IMR-90 (cell line): ENCODE measurements at regions not wholly inside any gene's neighbourhood (a gene's known extent, or its start where the extent isn't known, plus 50 kb on each side); places are given as distances from the start of the nearest gene placed in this dataset.

ENCODE experiments used
- ATAC-seq: fragments of 200-7000 bp; cut with Tn5 transposase; 2 replicates; pipeline ENCODE4 v1.9.1; 2020; ENCODE audit warnings: low read depth, mild to moderate bottlenecking, moderate library complexity
- BruUV-seq: library from RNA; stranded (reverse); fragments of 400-500 nt; replicated peaks from 2 replicates; lab custom pipeline; 2021; lab: Mats Ljungman, UMichigan
- CTCF ChIA-PET: fragments of 300-600 bp; formaldehyde crosslinking; extraction: SDS; loops from one replicate; lab custom pipeline; 2021; ENCODE audit warnings: antibody characterized with exemption; lab: Yijun Ruan, JAX
- POLR2A ChIA-PET: fragments of 300-600 bp; sonication (Branson Sonifier 250); formaldehyde crosslinking; loops from one replicate; lab custom pipeline; 2022; ENCODE audit warnings: antibody characterized with exemption; ENCODE audit not compliant: unreplicated experiment; lab: Charles Lee
- DNase-seq: peaks from one replicate; pipeline ENCODE4 v3.0.0; 2013
- H2AFZ ChIP-seq: replicated peaks from 2 replicates; pipeline ENCODE3; 2013; ENCODE audit warnings: low read length, mild to moderate bottlenecking; ENCODE audit not compliant: poor library complexity
- H2AK5ac ChIP-seq: 2 replicates; pipeline ENCODE4 v1.6.1; 2013; ENCODE audit warnings: low read depth, low read length, inconsistent platforms
- H2AK9ac ChIP-seq: replicated peaks from 2 replicates; pipeline ENCODE3; 2013; ENCODE audit warnings: mild to moderate bottlenecking, low read depth, low read length, moderate library complexity; ENCODE audit not compliant: poor library complexity
- H2BK120ac ChIP-seq: 2 replicates; pipeline ENCODE4 v1.6.1; 2013; ENCODE audit warnings: low read depth, low read length, inconsistent platforms
- H2BK15ac ChIP-seq: 3 replicates; pipeline ENCODE4 v1.6.1; 2013; ENCODE audit warnings: low read depth, low read length, inconsistent platforms
- H2BK20ac ChIP-seq: 2 replicates; pipeline ENCODE4 v1.6.1; 2013; ENCODE audit warnings: low read depth, mild to moderate bottlenecking, inconsistent platforms, low read length, moderate library complexity
- H2BK5ac ChIP-seq: 2 replicates; pipeline ENCODE4 v1.6.1; 2013; ENCODE audit warnings: mild to moderate bottlenecking, low read depth, low read length, inconsistent platforms; ENCODE audit not compliant: poor library complexity, severe bottlenecking
- H3K14ac ChIP-seq: replicated peaks from 2 replicates; pipeline ENCODE4 v1.6.1; 2013; ENCODE audit warnings: low read depth, low read length, inconsistent platforms
- H3K18ac ChIP-seq: 2 replicates; pipeline ENCODE4 v1.6.1; 2013; ENCODE audit warnings: low read depth, low read length, control low read depth
- H3K23ac ChIP-seq: 2 replicates; pipeline ENCODE4 v1.6.1; 2013; ENCODE audit warnings: low read depth, low read length, inconsistent platforms
- H3K27ac ChIP-seq: 2 replicates; pipeline ENCODE4 v1.5.1; 2013; ENCODE audit warnings: mild to moderate bottlenecking, control low read depth, low read length; ENCODE audit not compliant: insufficient read depth
- H3K27me3 ChIP-seq: 2 replicates; pipeline ENCODE4 v1.6.1; 2013; ENCODE audit warnings: low read length; ENCODE audit not compliant: control insufficient read depth, insufficient read depth
- H3K36me3 ChIP-seq: 2 replicates; pipeline ENCODE4 v1.6.1; 2013; ENCODE audit warnings: low read length, mixed read lengths; ENCODE audit not compliant: control insufficient read depth, insufficient read depth
- H3K4ac ChIP-seq: 2 replicates; pipeline ENCODE4 v1.6.1; 2013; ENCODE audit warnings: low read depth, low read length, inconsistent platforms
- H3K4me1 ChIP-seq: 2 replicates; pipeline ENCODE4 v1.6.1; 2013; ENCODE audit warnings: low read length, mixed read lengths; ENCODE audit not compliant: control insufficient read depth, insufficient read depth
- H3K4me2 ChIP-seq: 2 replicates; pipeline ENCODE4 v1.6.1; 2013; ENCODE audit warnings: low read depth, mild to moderate bottlenecking, control low read depth, low read length, moderate library complexity
- H3K4me3 ChIP-seq: 2 replicates; pipeline ENCODE4 v1.5.1; 2013; ENCODE audit warnings: low read depth, mild to moderate bottlenecking, control low read depth, low read length, moderate library complexity; ENCODE audit not compliant: insufficient read depth
- H3K56ac ChIP-seq: 2 replicates; pipeline ENCODE4 v1.6.1; 2013; ENCODE audit warnings: low read length, inconsistent platforms; ENCODE audit not compliant: insufficient read depth; ENCODE audit errors: extremely low read depth
- H3K79me1 ChIP-seq, 2 experiments: 2 replicates each; pipeline ENCODE4 v1.6.1; 2013; ENCODE audit warnings: low read length in 2 of 2, inconsistent platforms in 1 of 2, low read depth in 1 of 2
- H3K9ac ChIP-seq: 2 replicates; pipeline ENCODE4 v1.6.1; 2013; ENCODE audit warnings: low read depth, low read length, control low read depth
- H3K9me1 ChIP-seq: 2 replicates; pipeline ENCODE4 v1.6.1; 2013; ENCODE audit warnings: low read length, inconsistent platforms; ENCODE audit not compliant: insufficient read depth
- H3K9me3 ChIP-seq: 2 replicates; pipeline ENCODE4 v1.6.1; 2013; ENCODE audit warnings: low read length; ENCODE audit not compliant: control insufficient read depth, insufficient read depth
- H4K20me1 ChIP-seq: 2 replicates; pipeline ENCODE4 v1.6.1; 2013; ENCODE audit warnings: low read length, inconsistent platforms; ENCODE audit not compliant: insufficient read depth
- H4K5ac ChIP-seq: 2 replicates; pipeline ENCODE4 v1.6.1; 2013; ENCODE audit warnings: mild to moderate bottlenecking, low read depth, low read length, control low read depth
- H4K8ac ChIP-seq, 2 experiments: 2 replicates each; pipeline ENCODE4 v1.6.1; 2013; ENCODE audit warnings: low read depth in 2 of 2, low read length in 2 of 2, control low read depth in 1 of 2, inconsistent platforms in 1 of 2
- H4K91ac ChIP-seq: 2 replicates; pipeline ENCODE4 v1.6.1; 2013; ENCODE audit warnings: low read depth, low read length, inconsistent platforms; ENCODE audit not compliant: insufficient read depth
- BHLHE40 ChIP-seq: fragments of 150-350 bp; IDR thresholded peaks from 2 replicates; pipeline ENCODE4 v1.6.1; 2016; ENCODE audit warnings: mild to moderate bottlenecking, low read depth, low read length
- CEBPB ChIP-seq: IDR thresholded peaks from 2 replicates; pipeline ENCODE4 v1.6.1; 2012; ENCODE audit warnings: low read depth, low read length, improper control_type of control experiment
- CHD1 ChIP-seq: IDR thresholded peaks from 2 replicates; pipeline ENCODE4 v1.6.1; 2012; ENCODE audit warnings: low read depth, low read length, improper control_type of control experiment
- CTCF ChIP-seq: conservative IDR thresholded peaks from 2 replicates; pipeline ENCODE4 v1.5.1; 2012; ENCODE audit warnings: mild to moderate bottlenecking, low read depth, low read length, improper control_type of control experiment
- FOS ChIP-seq: fragments of 150-350 bp; IDR thresholded peaks from 2 replicates; pipeline ENCODE4 v1.6.1; 2016; ENCODE audit warnings: low read depth, low read length
- MAFK ChIP-seq: IDR thresholded peaks from 2 replicates; pipeline ENCODE4 v1.6.1; 2012; ENCODE audit warnings: low read depth, low read length, improper control_type of control experiment
- MAZ ChIP-seq: IDR thresholded peaks from 2 replicates; pipeline ENCODE4 v1.6.1; 2012; ENCODE audit warnings: low read depth, mild to moderate bottlenecking, low read length, improper control_type of control experiment, moderate library complexity, borderline replicate concordance
- MXI1 ChIP-seq: IDR thresholded peaks from 2 replicates; pipeline ENCODE4 v1.6.1; 2012; ENCODE audit warnings: low read depth, mild to moderate bottlenecking, low read length, moderate library complexity, borderline replicate concordance
- NFE2L2 ChIP-seq: fragments of 150-350 bp; IDR thresholded peaks from 2 replicates; pipeline ENCODE4 v1.6.1; 2016; ENCODE audit warnings: low read depth, mild to moderate bottlenecking, low read length
- POLR2A ChIP-seq: IDR thresholded peaks from 2 replicates; pipeline ENCODE4 v1.6.1; 2012; ENCODE audit warnings: mild to moderate bottlenecking, low read depth, low read length
- RAD21 ChIP-seq: IDR thresholded peaks from 2 replicates; pipeline ENCODE4 v1.6.1; 2012; ENCODE audit warnings: low read length, improper control_type of control experiment
- RCOR1 ChIP-seq: IDR thresholded peaks from 2 replicates; pipeline ENCODE4 v1.6.1; 2012; ENCODE audit warnings: mild to moderate bottlenecking, low read length, improper control_type of control experiment; ENCODE audit not compliant: insufficient replicate concordance
- RFX5 ChIP-seq: IDR thresholded peaks from 2 replicates; pipeline ENCODE4 v1.8.0; 2012; ENCODE audit warnings: low read depth, mild to moderate bottlenecking, low read length, moderate library complexity
- SMC3 ChIP-seq: fragments of 150-350 bp; IDR thresholded peaks from 2 replicates; pipeline ENCODE4 v1.6.1; 2016; ENCODE audit warnings: low read depth, mild to moderate bottlenecking, antibody characterized with exemption, low read length, moderate library complexity
- WGBS, 2 experiments: methylation state at CpG; one replicate each; pipeline versions ENCODE4 v1.1.5 to v1.1.7; 2013; ENCODE audit warnings: missing lambda C conversion rate in 2 of 2; ENCODE audit not compliant: insufficient read length in 1 of 2; ENCODE audit errors: extremely low coverage in 2 of 2; 5-methylcytosine and 5-hydroxymethylcytosine counted together
- dilution Hi-C: fragments of 300-500 bp; cut with HindIII; formaldehyde crosslinking; loops from one replicate; pipeline ENCODE4 v1.14.3; 2018; ENCODE audit warnings: low sequenced_read_pairs; ENCODE audit not compliant: unreplicated experiment
- in situ Hi-C: fragments of 300-500 bp; cut with MboI; formaldehyde crosslinking; loops from 3 replicates; pipeline ENCODE4 v1.14.3; 2019; ENCODE audit warnings: low sequenced_read_pairs, inconsistent platforms, mixed read lengths
- intact Hi-C: fragments of 100-400 bp; cut with micrococcal nuclease; formaldehyde crosslinking; loops from 2 replicates; pipeline ENCODE4 v1.10.0; 2022
- TF ChIP-seq, protein P1 (sequence below): fragments of 150-350 bp; IDR thresholded peaks from 2 replicates; pipeline ENCODE4 v1.6.1; 2017; ENCODE audit warnings: mild to moderate bottlenecking, antibody characterized with exemption, low read length, low read depth
- TF ChIP-seq, protein P2 (sequence below): fragments of 150-350 bp; IDR thresholded peaks from 2 replicates; pipeline ENCODE4 v1.6.1; 2016; ENCODE audit warnings: low read depth, mild to moderate bottlenecking, low read length, moderate library complexity, borderline replicate concordance

DNA sequence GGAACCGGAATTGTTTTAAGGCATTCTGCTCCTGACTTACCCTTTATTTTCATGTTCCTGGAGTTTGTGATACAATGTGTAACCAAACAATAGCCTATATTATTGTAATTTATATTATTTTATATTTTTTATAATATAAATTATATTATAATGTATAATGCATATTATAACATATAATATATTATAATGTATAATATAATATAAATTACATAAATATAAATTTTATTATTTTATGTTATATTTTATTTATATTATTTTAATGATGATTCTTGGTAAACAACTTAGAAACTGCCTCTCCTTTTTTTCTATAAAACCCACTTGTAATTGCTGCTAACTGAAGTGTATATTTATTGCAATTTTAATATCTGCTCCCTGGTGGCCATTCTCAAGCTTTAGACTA is 629.1 kb downstream of the MMUT start:
- H3K9me1 ChIP-seq, result no peaks in the 10 kb centered on the region
- no CpG with 5 or more reads among the region's 1 CpG for WGBS, 2 experiments
- DNase-seq (no peak), ATAC-seq (no peak)
- no peak overlapping the region; a peak in 1 of 4 replicates for H4K8ac ChIP-seq
- no peak overlapping the region for H3K56ac ChIP-seq
- H2BK120ac ChIP-seq, result no peak overlapping the region
- CTCF ChIA-PET, result interaction anchor here (0.8 kb wide), 1 partner anchor 22 kb away, joined by 3 read pairs; no protein-coding TSS in a partner anchor
- H3K36me3 ChIP-seq, result no peaks in the 10 kb centered on the region
- TF ChIP-seq, protein P1, sequence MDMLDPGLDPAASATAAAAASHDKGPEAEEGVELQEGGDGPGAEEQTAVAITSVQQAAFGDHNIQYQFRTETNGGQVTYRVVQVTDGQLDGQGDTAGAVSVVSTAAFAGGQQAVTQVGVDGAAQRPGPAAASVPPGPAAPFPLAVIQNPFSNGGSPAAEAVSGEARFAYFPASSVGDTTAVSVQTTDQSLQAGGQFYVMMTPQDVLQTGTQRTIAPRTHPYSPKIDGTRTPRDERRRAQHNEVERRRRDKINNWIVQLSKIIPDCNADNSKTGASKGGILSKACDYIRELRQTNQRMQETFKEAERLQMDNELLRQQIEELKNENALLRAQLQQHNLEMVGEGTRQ, result no peak
- TF ChIP-seq FOS, result no peak
- TF ChIP-seq CHD1, result no peak
- no peak for TF ChIP-seq RCOR1
- no peak for TF ChIP-seq MAFK
- TF ChIP-seq, protein P2, sequence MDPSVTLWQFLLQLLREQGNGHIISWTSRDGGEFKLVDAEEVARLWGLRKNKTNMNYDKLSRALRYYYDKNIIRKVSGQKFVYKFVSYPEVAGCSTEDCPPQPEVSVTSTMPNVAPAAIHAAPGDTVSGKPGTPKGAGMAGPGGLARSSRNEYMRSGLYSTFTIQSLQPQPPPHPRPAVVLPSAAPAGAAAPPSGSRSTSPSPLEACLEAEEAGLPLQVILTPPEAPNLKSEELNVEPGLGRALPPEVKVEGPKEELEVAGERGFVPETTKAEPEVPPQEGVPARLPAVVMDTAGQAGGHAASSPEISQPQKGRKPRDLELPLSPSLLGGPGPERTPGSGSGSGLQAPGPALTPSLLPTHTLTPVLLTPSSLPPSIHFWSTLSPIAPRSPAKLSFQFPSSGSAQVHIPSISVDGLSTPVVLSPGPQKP, result no peak
- no peak for TF ChIP-seq CEBPB
- TF ChIP-seq RFX5, result no peak
- no peak for TF ChIP-seq BHLHE40
- no peak for TF ChIP-seq MXI1
- TF ChIP-seq MAZ, result no peak
- no peak for TF ChIP-seq RAD21
- no peak for TF ChIP-seq NFE2L2
- no peak for TF ChIP-seq CTCF
- no peak for TF ChIP-seq POLR2A
- TF ChIP-seq SMC3, result no peak
- intact Hi-C loops, result no loop called here
- H3K27me3 ChIP-seq, result no peaks in the 10 kb centered on the region
- peaks cover 2% of the 10 kb centered on the region for H3K4me1 ChIP-seq
- H2AK5ac ChIP-seq, result no peak overlapping the region
- no peak overlapping the region for H3K4me2 ChIP-seq
- H4K20me1 ChIP-seq, result no peaks in the 10 kb centered on the region
- H3K4me3 ChIP-seq, result no peak overlapping the region
- H4K91ac ChIP-seq, result no peak overlapping the region
- H3K23ac ChIP-seq, result no peak overlapping the region
- H3K79me1 ChIP-seq, result no peaks in the 10 kb centered on the region
- no peak overlapping the region for H3K18ac ChIP-seq
- H3K9me3 ChIP-seq, result no peaks in the 10 kb centered on the region
- H3K4ac ChIP-seq, result no peak overlapping the region
- no peak overlapping the region for H2AFZ ChIP-seq
- H2AK9ac ChIP-seq, result no peak overlapping the region
- H3K27ac ChIP-seq, result no peak overlapping the region
- no peak overlapping the region for H4K5ac ChIP-seq
- in situ Hi-C loops, result no loop called here
- H3K9ac ChIP-seq, result no peak overlapping the region
- H2BK5ac ChIP-seq, result no peak overlapping the region
- no peak overlapping the region for H2BK20ac ChIP-seq
- POLR2A ChIA-PET, result no interaction called here
- BruUV-seq, result no TSS peak
- dilution Hi-C loops, result no loop called here
- no peak overlapping the region for H2BK15ac ChIP-seq
- no peak overlapping the region for H3K14ac ChIP-seq
